ENCODE measurements at regions not wholly inside any gene's neighbourhood (a gene's known extent, or its start where the extent isn't known, plus 50 kb on each side); places are given as distances from the start of the nearest gene placed in this dataset.

DNA sequence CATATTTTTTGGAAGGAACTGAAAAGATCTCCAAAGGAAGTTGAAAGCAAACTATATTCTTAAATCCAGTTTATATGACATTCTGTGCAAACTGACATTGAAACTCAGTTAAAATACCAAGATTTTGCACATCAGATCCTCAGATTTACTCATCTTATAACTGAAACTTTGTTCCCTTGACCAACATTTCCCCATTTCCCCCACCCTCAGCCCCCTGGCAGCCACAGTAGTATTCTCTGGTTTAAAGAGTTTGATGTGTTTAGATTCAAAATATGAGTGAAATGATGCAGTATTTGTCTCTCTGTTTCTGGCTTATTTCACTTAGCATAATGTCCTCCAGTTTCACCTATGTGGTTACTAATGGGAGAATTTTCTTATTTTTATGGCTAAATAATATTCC lies 99.2 kb upstream of the ITGA4 start:
- TF ChIP-seq, protein P1, sequence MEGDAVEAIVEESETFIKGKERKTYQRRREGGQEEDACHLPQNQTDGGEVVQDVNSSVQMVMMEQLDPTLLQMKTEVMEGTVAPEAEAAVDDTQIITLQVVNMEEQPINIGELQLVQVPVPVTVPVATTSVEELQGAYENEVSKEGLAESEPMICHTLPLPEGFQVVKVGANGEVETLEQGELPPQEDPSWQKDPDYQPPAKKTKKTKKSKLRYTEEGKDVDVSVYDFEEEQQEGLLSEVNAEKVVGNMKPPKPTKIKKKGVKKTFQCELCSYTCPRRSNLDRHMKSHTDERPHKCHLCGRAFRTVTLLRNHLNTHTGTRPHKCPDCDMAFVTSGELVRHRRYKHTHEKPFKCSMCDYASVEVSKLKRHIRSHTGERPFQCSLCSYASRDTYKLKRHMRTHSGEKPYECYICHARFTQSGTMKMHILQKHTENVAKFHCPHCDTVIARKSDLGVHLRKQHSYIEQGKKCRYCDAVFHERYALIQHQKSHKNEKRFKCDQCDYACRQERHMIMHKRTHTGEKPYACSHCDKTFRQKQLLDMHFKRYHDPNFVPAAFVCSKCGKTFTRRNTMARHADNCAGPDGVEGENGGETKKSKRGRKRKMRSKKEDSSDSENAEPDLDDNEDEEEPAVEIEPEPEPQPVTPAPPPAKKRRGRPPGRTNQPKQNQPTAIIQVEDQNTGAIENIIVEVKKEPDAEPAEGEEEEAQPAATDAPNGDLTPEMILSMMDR (IDR thresholded peaks at IDR 0.05; ENCODE audit: low read depth, low read length): no peak
- TF ChIP-seq EZH2phosphoT487 (IDR thresholded peaks at IDR 0.05; ENCODE audit: low read depth): no peak
